ENCODE measurements at regions not wholly inside any gene's neighbourhood (a gene's known extent, or its start where the extent isn't known, plus 50 kb on each side); places are given as distances from the start of the nearest gene placed in this dataset.
"Not testable (repeated sequence)": the region's sequence is repeated elsewhere in the genome, so short reads cannot be mapped to it uniquely, and the experiment has no call there.

GRCh38 chr16:11417487-11417886 lies 72.2 kb downstream of the RMI2 start:
- Histone ChIP-seq H3K9me3 (no peaks in the 10 kb centered on the region), H3K36me3 (no peaks in the 10 kb centered on the region), H3K4me3 (no peak overlapping the region), H3K4me1 (no peaks in the 10 kb centered on the region), H3K27me3 (no peaks in the 10 kb centered on the region), H3K27ac (no peak overlapping the region)
- DNase-seq (ENCODE audit: low spot score in 2 of 2) = no peak
- TF ChIP-seq POLR2A (IDR thresholded peaks at IDR 0.05) (no peak), CTCF (IDR thresholded peaks at IDR 0.05) (no peak), POLR2AphosphoS5 (IDR thresholded peaks at IDR 0.05) (no peak)
- intact Hi-C loops (cut with DNase I; ENCODE audit: low total_unique reads) = no loop called here

- Histone ChIP-seq H3K36me3 (no peaks in the 10 kb centered on the region), H3K27ac (no peak overlapping the region), H3K9me3 (no peaks in the 10 kb centered on the region), H3K4me1 (no peaks in the 10 kb centered on the region), H3K27me3 (no peaks in the 10 kb centered on the region), H3K4me3 (no peak overlapping the region)
- no peak for DNase-seq (ENCODE audit: low spot score in 2 of 2)
- TF ChIP-seq POLR2A (IDR thresholded peaks at IDR 0.05) = no peak
- TF ChIP-seq POLR2AphosphoS5 (IDR thresholded peaks at IDR 0.05) = no peak
- no peak for TF ChIP-seq CTCF (IDR thresholded peaks at IDR 0.05)
- intact Hi-C loops (cut with DNase I; ENCODE audit: low total_unique reads) = no loop called here
Measured at GRCh38 chr16:11418506-11418905, 73.2 kb downstream of the RMI2 start.

GRCh38 chr16:11420067-11420466 lies 74.8 kb downstream of the RMI2 start:
- DNase-seq (ENCODE audit: low spot score in 2 of 2); intact Hi-C loops (cut with DNase I; ENCODE audit: low total_unique reads); H3K36me3 ChIP-seq; H3K27ac ChIP-seq; H3K4me1 ChIP-seq; H3K4me3 ChIP-seq; H3K9me3 ChIP-seq; H3K27me3 ChIP-seq: not testable (repeated sequence)

- intact Hi-C loops (cut with DNase I; ENCODE audit: low total_unique reads) = no loop called here
- Histone ChIP-seq H3K36me3 (no peaks in the 10 kb centered on the region), H3K4me1 (no peaks in the 10 kb centered on the region), H3K27ac (no peak overlapping the region), H3K27me3 (no peaks in the 10 kb centered on the region), H3K9me3 (no peaks in the 10 kb centered on the region), H3K4me3 (no peak overlapping the region)
- no peak for TF ChIP-seq POLR2A (IDR thresholded peaks at IDR 0.05)
- no peak for TF ChIP-seq POLR2AphosphoS5 (IDR thresholded peaks at IDR 0.05)
- TF ChIP-seq CTCF (IDR thresholded peaks at IDR 0.05) = no peak
- no peak for DNase-seq (ENCODE audit: low spot score in 2 of 2)
Measured at GRCh38 chr16:11420895-11421294, 75.6 kb downstream of the RMI2 start.

GRCh38 chr16:11422381-11423314 lies 77.4 kb downstream of the RMI2 start:
- Histone ChIP-seq H3K4me3 (no peak overlapping the region), H3K9me3 (no peaks in the 10 kb centered on the region), H3K27ac (no peak overlapping the region), H3K36me3 (no peaks in the 10 kb centered on the region), H3K4me1 (no peaks in the 10 kb centered on the region), H3K27me3 (no peaks in the 10 kb centered on the region)
- DNase-seq (ENCODE audit: low spot score in 2 of 2) = no peak
- intact Hi-C loops (cut with DNase I; ENCODE audit: low total_unique reads) = no loop called here
- no peak for TF ChIP-seq CTCF (IDR thresholded peaks at IDR 0.05)
- no peak for TF ChIP-seq POLR2A (IDR thresholded peaks at IDR 0.05)
- TF ChIP-seq POLR2AphosphoS5 (IDR thresholded peaks at IDR 0.05) = no peak

Measured in breast epithelium (tissue), 4 donors.